ENCODE measurements at regions not wholly inside any gene's neighbourhood (a gene's known extent, or its start where the extent isn't known, plus 50 kb on each side); places are given as distances from the start of the nearest gene placed in this dataset.
"Not testable (repeated sequence)": the region's sequence is repeated elsewhere in the genome, so short reads cannot be mapped to it uniquely, and the experiment has no call there.

DNA sequence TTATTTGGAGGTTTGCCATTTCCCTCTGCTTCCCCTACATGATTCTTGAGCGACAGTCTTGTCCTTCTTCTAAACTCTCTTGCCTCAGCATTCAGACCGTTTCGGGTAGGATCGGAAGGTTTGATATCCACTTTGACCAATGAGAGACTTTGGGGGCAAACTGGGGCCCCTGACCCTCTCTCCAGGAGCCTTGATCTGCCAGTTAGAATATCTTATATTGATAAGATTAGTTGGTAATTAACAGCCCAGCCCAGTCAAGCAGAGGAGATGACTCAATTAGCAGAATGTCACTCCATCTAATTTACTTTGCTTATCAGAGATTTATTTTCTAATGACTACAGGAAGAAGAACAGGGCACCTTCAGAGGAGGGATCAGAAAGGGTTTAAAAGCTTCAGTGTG, 532.8 kb downstream of the XYLT1 start:
- DNase-seq = no peak

DNA sequence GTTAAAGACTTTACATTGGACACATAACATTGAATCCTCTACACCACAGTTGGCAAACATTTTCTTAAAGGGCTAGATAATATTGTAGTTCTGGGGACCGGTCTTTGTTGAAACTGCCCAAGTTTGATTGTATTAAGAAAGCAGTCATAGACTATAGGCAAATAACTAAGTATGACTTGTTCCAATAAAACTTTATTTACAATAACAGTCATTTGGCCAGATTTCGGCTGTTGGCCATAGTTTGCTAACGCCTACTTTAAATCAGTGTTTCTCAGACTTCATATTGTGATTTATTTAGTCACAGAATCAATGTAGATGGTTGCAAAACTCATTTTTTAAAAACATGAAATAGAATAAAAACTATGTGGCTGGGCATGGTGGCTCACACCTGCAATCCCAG, 531.8 kb downstream of the XYLT1 start:
- no peak for DNase-seq

DNA sequence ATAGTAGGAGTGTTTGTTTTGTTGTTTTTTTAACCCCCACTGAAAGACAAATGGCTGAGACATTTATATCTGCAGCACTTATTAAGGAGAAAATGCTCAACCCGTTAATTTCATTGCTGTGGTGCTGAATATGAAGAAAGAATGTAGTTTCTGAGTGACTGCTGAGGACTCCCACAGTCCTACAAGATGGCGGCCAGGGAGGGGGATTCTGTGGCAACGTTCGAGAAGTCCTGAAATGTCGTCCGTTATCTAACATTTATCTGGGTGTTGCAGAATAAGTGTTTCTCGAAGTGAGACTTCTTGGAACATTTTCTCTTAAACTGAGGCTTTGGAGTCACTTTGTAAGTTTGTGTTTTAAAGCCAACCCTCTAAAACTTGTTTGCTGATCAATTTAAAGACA, 530.4 kb downstream of the XYLT1 start:
- no peak for DNase-seq

DNA sequence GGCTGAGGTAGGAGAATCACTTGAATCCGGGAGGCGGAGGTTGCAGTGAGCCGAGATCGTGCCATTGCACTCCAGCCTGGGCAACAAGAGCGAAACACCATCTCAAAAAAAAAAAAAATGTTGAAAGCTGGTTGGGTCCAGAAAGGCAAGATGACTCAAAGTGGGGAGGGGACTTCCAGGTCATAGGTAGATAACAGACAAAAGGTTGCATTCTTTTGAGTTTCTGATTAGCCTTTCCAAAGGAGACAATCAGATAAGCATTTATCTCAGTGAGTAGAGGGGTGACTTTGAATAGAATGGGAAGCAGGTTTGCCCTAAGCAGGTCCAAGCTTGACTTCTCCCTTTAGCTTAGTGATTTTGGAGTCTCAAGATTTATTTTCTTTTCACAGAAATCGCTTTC, 527.9 kb downstream of the XYLT1 start:
- DNase-seq = not testable (repeated sequence)

DNA sequence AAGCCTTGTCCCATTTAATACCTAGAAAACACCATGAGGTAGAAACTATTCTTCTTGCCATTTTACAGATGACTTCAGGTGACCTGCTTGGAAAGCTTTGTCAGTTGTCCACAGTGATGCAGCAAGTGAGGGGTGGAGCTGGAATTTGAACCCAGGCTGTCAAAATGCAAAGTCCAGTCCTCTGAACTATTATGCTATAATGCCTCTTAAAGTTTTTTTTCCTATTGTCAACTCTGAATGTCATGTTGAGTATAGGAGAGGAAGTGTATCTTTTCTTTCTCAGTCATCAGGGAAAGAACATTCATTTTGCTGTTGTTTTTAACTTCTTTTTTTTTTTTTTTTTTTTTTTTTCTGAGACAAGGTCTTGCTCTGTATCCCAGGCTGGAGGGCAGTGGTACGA, 525.6 kb downstream of the XYLT1 start:
- DNase-seq = no peak

DNA sequence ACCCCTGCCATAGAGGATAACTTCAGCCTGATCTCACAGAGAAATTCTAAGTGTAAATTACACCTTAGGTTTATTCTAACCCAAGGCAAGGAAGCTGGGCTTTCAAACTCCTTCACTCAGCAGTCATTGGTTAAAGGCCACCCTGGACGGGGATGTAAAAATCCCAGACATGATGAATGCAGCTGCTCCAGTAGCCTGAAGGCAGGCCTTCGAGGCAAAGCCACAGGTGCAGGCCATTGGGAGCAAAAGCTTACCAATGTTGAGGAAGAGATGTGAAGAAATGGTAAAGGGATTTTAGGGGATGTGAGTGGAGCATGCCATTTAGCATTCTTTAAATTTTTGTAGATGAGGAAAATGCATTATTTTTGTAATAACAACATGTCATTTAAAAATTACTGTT, 514.4 kb downstream of the XYLT1 start:
- no peak for DNase-seq

DNA sequence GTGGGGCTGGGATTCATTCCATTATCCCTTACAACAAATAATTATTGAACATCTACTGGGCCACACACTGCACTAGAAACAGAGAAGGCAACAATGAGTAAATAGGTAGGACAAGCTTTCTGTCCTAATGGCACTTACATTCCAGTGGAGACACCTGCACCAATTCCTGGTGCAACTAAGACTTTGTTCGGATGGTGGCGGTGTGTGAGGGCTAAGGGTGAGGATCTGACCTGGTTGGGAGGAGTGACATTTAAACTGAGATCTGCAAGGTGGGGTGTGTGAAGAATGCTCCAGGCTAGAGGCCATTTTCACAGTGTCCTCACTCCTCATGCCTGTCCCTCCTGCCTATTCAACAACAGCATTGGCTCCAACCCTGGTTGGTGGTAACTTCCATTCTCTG, 510.0 kb downstream of the XYLT1 start:
- no peak for DNase-seq

DNA sequence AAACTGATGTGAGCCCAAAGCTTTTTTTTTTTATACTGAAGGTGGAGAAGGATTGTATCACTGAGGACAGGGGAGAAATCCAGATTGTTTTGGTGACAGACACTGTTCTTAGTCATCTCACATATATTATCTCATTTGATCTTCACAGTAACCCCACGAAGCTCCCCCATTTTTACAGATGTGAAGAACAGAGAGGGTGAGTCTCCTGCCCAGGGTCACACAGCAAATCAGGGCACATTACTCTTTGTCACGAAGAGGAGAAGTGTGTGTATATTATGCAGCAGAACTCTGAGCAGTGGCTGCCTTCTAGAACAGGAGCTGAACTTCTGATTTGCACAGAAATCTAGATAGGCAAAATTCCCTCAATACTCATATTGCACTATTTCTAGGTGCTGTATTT, 504.3 kb downstream of the XYLT1 start:
- no peak for DNase-seq

DNA sequence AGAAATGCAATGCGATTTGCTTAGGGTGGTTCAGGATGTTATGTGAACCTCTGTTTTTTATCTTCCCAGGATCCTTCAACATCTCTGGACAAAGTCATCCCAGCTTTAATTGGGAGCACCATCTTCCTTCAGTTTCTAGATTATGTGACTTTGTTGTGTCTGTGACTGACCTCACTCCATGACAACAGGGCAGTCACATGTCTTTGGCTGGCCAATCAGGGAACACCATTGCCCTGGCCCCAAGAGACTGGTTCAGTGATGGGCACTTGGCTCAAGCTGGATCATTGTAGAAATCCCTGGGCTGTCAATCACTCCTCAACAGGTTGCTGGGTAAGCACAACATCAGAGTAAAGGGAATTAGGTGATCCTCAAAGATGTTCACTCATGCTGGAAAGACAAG, 499.7 kb downstream of the XYLT1 start:
- no peak for DNase-seq

DNA sequence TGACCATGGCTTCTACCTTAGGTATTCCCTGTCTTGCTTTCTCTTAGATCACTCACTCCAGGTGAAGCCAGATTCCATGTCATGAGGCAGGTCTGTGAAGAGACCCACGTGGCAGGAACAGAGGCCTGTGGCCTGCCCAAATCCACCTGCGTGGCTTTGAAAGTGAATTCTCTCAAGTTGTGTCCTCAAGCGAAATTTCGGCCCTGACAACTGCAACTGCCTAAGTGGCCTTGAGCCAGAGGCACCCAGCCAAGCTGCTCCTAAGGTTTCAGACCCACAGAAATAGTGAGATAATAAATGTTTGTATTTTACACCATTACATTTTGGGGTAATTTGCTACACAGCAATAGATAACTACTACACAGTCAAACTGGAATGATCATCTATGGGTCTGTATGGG, 497.9 kb downstream of the XYLT1 start:
- DNase-seq = no peak

DNA sequence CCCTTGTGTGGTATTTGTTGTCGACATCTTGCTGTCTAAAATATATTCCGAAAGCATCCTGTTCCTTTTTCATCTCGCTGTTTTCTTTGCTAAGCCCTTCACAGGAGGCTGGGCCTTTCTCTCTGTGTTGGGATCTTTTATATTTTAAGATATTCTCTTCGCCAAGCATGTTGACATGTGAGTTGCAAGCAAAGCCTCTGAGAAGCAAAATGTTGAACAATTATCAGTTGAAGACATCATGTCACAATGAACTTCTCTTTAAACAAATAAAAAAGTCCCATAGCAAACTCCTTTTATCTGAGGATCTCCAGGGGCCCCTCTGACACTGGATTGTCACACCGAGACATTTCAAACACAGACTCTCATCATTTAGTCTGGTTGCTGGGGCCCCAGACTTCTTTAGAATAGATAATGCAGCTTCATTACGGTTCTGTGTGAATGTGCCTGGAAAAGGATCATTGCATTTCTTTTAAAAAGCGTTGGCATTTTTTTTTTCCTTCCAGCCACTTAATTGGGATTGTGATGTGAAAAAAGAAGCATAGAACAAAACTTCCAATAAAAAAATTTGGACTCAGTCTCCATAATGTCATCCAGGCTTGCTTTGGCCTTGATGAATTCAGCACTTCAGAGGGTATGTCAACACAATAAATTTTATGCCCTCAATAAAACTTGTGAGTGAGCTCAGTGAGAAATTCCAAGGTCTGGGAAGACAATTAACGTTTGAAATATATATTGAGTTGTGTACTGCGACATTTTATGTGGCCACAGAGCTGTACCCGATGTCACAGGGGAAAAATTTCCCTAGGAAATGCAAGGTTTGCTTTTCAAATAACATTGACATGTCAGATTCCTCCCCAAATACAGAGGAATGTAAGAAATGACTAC, 496.8 kb downstream of the XYLT1 start:
- DNase-seq = no peak

DNA sequence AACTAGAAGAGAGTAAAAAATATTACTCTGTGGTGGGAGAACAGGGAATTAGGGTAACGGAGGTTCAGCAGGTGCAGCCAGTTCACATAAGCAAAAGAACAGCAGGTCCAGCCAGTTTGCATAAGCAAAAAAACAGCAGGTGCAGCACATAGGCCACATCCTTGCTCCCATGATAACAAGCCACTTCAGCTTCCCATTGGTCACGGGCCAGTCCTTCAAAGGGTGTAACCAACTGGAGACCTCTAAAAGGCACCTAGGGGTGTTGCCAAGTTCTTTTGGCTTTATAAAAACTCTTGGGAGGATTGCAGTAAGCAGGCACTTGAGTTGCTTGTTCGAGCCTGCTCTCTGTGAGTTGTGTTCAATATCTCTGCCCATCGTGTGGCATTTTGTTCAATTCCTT, 488.1 kb downstream of the XYLT1 start:
- DNase-seq = no peak

DNA sequence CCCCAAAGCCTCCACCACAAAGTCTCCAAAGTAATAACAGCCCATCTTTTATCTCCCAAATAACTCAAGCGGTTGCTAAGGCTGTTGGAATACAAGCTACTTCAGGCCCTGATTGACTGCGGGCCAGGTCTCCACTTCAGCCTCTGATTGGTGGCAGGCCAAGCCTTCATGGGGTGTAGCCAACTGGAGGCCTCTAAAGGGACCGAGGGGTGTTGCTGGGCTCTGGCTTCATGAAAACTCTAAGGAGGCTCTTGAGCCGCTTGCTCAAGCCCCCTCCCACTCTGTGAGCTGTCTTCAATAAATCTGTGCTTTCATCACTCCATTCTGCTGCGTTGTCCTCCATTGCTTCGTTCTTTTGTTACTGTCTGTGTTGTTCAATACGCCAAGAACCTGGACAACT, 487.2 kb downstream of the XYLT1 start:
- peak in 1 of 3 donors; percentile 47 for DNase-seq

DNA sequence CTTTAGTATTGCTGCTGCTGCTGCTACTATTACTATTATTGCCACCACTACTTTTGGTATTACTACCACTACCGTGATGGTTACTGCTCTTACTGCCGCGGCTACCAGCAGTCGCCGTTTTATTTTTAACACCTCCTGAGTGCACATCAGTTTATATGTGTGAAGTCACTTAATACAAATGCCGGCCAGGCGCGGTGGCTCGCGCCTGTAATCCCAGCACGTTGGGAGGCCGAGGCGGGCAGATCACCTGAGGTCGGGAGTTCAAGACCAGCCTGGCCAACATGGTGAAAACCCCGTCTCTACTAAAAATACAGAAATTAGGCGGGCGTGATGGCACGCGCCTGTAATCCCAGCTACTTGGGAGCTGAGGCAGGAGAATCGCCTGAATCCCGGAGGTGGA, 486.7 kb downstream of the XYLT1 start:
- not testable (repeated sequence) for DNase-seq

DNA sequence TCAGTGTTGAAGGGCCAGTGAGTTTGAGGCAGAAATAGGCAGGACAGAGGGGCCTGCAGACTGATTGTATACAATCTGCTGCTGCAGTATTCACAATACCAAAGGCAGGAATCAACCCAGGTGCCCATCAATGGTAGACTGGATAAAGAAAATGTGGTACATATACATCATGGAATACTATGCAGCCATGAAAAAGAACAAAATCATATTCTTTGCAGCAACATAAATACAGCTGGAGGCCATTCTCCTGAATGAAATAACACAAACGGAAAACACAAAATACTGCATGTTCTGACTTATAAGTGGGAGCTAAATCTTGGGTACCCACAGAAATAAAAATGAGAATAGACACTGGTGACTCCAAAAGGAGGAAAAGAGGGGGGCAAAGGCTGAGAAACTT, 485.1 kb downstream of the XYLT1 start:
- DNase-seq = no peak

DNA sequence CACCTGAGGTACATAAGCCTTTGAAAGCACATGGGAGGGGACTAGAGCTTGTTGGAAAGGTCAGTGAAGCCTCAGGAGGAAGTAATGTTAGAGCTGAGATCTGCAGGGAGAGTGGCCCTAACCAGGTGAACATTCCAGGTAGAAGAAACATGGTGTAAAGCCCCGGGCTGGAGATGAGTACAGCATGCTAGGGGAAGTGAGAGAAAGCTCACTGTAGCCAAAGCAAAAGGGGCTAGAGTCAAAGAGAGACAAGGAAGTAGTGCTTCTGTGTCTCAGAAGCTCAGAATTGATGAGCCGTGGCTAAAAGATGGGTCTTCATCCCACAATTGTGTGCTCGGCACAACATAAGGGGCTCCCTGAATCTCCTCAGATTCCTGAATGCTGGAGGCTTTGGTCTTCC, 481.8 kb downstream of the XYLT1 start:
- no peak for DNase-seq

DNA sequence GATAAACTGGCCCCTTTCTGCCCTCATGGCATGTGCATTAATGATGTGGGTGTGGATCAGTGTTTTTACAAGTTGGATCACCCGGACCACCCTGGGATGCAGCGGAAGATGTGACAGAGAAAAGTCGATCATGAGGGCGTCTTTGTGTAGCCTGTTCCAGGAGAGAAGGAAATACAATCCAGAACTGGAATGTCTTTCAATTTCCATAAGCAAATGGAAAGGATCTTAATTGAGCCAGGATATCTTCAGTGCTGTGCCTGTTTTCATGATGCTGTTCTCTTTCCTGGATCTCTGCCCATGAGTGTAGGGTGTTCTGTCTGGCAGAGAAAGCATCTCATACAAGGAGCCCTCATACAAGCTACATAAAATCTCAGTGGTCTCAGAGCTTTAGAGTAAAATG, 481.4 kb downstream of the XYLT1 start:
- DNase-seq = peak in 2 of 3 donors; percentile 19 to 51

DNA sequence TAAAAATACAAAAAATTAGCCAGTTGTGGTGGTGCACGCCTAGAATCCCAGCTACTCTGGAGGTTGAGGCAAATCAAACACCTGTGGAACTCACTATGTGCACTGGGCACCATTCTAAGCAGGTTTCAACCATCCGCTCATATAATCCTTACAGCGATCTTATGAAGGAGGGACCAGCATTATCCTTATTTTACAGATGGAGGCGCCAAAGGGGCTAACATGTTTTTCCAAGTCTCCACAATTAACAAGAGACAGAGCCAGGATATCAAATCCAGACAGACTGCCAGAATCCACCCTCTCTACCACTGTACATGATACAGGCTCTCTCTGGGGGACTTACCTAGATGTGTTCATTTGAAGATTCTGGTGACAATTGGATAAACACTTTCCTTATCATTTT, 479.0 kb downstream of the XYLT1 start:
- DNase-seq = no peak

DNA sequence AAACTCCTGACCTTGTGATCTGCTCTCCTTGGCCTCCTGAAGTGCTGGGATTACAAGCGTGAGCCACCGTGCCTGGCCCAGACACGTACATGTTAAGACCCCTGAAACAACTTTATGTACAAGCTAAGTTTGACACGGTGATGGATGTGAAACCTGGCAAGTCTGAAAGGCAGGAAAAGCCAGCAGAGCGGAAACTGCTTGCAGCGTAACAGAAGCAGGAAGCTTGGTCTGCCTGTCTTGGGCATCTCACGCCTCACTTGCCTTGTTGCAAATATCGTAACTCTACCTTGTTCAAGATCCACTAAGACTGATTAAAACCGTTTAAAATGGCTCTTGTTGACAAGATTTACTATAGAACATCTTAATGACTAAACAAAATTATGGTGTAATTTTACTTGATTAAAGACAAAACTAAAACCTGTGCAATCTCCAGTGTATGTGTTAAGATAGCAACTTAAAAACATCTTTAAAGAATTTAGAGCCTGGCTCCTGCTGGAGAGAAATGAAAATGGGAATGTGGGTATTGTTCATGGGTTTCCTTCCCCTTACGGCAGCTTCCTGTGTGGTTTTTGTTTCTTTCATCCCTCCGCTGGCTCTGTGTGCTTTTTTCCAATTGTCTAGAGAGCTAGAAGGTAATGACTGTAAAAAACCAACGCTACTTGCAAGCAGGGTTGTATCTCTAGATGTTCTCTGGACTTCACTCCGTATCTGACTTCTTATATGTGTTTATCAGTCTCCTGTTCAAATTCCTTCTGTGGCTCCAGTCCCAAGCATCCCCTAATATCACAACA, 477.6 kb downstream of the XYLT1 start:
- no peak for DNase-seq

DNA sequence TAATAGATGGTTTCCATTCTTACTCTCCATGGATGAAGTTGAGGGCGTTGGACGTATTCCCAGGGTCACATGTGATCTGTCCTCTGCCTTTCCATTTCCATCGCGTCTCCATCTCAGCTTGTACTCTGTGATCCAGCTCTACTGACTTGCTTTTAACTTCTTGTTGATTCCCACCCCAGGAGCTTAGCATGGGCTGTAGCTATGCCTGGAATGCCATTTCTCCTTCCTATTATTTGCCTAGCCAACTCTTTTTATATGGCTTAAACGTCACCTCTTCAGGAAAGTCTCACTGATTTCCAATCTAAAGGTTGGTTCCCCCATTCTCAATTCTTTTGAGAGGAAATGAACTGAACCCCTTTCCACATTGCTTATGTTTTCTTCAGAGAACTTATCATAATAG, 475.9 kb downstream of the XYLT1 start:
- DNase-seq = no peak

DNA sequence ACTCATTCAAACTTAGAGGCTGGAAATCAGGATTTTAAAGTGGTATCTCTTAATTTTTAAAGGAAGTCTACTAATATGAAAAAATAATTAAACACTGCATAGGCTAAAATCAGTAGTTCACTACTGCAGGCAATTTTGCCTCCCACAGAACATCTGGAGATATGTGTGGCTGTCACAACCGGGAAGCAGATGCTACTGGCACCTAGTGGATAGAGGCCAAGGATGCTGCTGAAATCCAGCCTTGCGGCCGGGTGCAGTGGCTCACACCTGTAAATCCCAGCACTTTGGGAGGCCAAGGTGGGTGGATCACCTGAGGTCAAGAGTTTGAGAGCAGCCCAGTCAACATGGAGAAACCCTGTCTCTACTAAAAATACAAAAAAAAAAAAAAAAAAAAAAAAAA, 473.9 kb downstream of the XYLT1 start:
- no peak for DNase-seq

DNA sequence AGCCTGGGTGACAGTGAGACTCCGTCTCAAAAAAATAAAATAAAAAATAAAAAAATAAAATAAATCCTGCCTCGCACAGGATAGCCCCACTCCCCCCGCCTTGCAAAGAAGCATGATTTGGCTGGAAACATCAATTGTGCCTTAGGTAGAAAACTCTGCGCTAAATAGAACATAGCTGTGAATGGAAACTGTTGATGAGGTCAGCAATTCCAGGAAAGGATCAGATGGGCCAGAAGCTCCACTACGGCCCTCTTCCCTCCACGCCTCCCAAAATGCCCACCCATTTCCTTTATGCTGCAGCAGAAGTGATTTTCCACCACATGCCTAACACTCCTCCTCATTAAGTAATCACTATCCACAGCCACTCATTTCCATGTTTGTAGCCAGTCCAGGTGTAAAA, 473.4 kb downstream of the XYLT1 start:
- DNase-seq = no peak

DNA sequence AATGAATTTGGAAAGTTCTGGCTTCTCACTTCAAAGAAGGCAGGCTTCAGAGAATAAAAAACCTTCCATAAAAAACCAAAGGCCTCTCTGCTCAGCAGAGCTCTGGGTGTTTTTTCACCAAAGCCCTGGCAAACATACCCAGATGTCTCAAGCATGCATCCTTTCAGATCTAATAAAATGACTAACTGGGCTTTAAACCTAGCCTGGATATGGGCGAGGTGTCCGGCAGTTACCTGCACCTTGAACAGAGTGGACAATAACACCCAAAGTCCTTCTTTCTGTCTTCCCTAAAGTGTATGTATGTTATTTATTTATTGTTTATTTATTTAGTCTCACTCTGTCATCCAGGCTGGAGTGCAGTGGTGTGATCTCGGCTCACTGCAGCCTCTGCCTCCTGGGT, 469.3 kb downstream of the XYLT1 start:
- no peak for DNase-seq

Measured in muscle of back (tissue), 3 donors.